GM13977 (cell line): ENCODE measurements at regions not wholly inside any gene's neighbourhood (a gene's known extent, or its start where the extent isn't known, plus 50 kb on each side); places are given as distances from the start of the nearest gene placed in this dataset.

Source experiments
- DNase-seq: peaks from one replicate; pipeline ENCODE4 v3.0.0; 2012; ENCODE audit warnings: low spot score
- CTCF ChIP-seq: IDR thresholded peaks from 2 replicates; pipeline ENCODE4 v1.5.1; 2012; ENCODE audit warnings: mild to moderate bottlenecking, control low read depth; ENCODE audit not compliant: insufficient read depth; ENCODE audit errors: extremely low read depth, missing control alignments
- in situ Hi-C: fragments of 300-500 bp; cut with MboI; formaldehyde crosslinking; loops from one replicate; pipeline ENCODE4 v1.12.0; 2022; ENCODE audit warnings: low sequenced_read_pairs, low pct_unique_long_range_greater_than_20kb, mixed read lengths, inconsistent platforms; ENCODE audit not compliant: unreplicated experiment

- in situ Hi-C loops, result no loop called here
- no peak for TF ChIP-seq CTCF
- DNase-seq, result no peak
These were observed 1871.6 kb upstream of the AGA start for GRCh38 chr4:179313823-179314222.

GRCh38 chr4:179325181-179325580 is 1882.9 kb upstream of the AGA start:
- no peak for DNase-seq
- in situ Hi-C loops, result no loop called here
- TF ChIP-seq CTCF, result no peak

- in situ Hi-C loops, result no loop called here
- no peak for DNase-seq
- TF ChIP-seq CTCF, result no peak
These were observed 1886.4 kb upstream of the AGA start for GRCh38 chr4:179328627-179329026.

GRCh38 chr4:179331362-179331761 is 1889.1 kb upstream of the AGA start:
- no peak for TF ChIP-seq CTCF
- in situ Hi-C loops, result no loop called here

GRCh38 chr4:179344861-179345260 is 1902.6 kb upstream of the AGA start:
- no peak for TF ChIP-seq CTCF
- DNase-seq, result no peak
- in situ Hi-C loops, result no loop called here

More at GRCh38 chr4:179331362-179331761, 1889.1 kb upstream of the AGA start:
- no peak for DNase-seq

- in situ Hi-C loops, result no loop called here
- TF ChIP-seq CTCF, result no peak
- no peak for DNase-seq
These were observed 1910.0 kb upstream of the AGA start for GRCh38 chr4:179352221-179352620.

- in situ Hi-C loops, result no loop called here
- no peak for TF ChIP-seq CTCF
- no peak for DNase-seq
These were observed 1911.5 kb upstream of the AGA start for GRCh38 chr4:179353786-179354185.
